HG02884 (cell line): ENCODE measurements at regions not wholly inside any gene's neighbourhood (a gene's known extent, or its start where the extent isn't known, plus 50 kb on each side); places are given as distances from the start of the nearest gene placed in this dataset.
"Not testable (repeated sequence)": the region's sequence is repeated elsewhere in the genome, so short reads cannot be mapped to it uniquely, and the experiment has no call there.

Source experiments
- ATAC-seq: cut with Tn5 transposase; IDR thresholded peaks from one replicate; pipeline ENCODE4 v1.9.1; 2021; ENCODE audit warnings: mild to moderate bottlenecking, moderate library complexity; ENCODE audit not compliant: unreplicated experiment

GRCh38 chr7:34577934-34578333 is 80.1 kb upstream of the NPSR1 start:
- ATAC-seq: not testable (repeated sequence)

GRCh38 chr7:34581698-34582097 is 76.3 kb upstream of the NPSR1 start:
- ATAC-seq: not testable (repeated sequence)

GRCh38 chr7:34584526-34584925 is 73.5 kb upstream of the NPSR1 start:
- ATAC-seq: no peak

DNA sequence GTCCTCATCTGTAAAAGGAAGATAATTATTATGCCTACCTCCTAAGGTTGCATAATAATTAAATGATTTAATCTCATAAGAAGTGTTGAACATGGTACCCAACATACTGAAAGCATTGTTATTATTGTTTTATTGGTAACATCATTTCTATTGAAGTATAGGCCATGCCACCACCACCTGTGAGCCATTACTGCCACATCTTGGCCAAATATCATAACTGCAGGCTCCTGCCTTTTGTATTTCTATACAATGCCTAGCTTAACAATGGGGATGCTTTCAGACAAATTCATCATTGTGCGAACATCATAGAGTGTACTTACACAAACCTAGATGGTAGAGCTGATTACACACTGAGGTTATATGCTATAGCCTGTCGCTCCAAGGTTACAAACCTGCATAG is 61.1 kb upstream of the NPSR1 start:
- no peak for ATAC-seq

- no peak for ATAC-seq
Measured at GRCh38 chr7:34603711-34604444, 54.1 kb upstream of the NPSR1 start.
